ENCODE measurements at regions not wholly inside any gene's neighbourhood (a gene's known extent, or its start where the extent isn't known, plus 50 kb on each side); places are given as distances from the start of the nearest gene placed in this dataset.

- TF ChIP-seq CTCF (IDR thresholded peaks at IDR 0.05), result no peak
- Histone ChIP-seq H3K36me3 (ENCODE audit: low read depth) (no peaks in the 10 kb centered on the region), H3K4me3 (no peak overlapping the region), H3K4me1 (ENCODE audit: low read depth) (no peaks in the 10 kb centered on the region), H3K9me3 (no peaks in the 10 kb centered on the region)
- intact Hi-C loops (cut with DNase I, micrococcal nuclease), result no loop called here
- DNase-seq (peak in 1 of 3 donors; percentile 37), ATAC-seq (no peak)
Observed at GRCh38 chr11:70868341-70868885, 384.0 kb downstream of the SHANK2 start.

GRCh38 chr11:70869054-70869453 lies 383.3 kb downstream of the SHANK2 start:
- intact Hi-C loops (cut with DNase I, micrococcal nuclease), result no loop called here
- TF ChIP-seq CTCF (IDR thresholded peaks at IDR 0.05), result no peak

GRCh38 chr11:70871881-70872280 lies 380.5 kb downstream of the SHANK2 start:
- ATAC-seq, result no peak
- no peak for TF ChIP-seq CTCF (IDR thresholded peaks at IDR 0.05)
- no peaks in the 10 kb centered on the region for H3K4me1 ChIP-seq (ENCODE audit: low read depth)
- no peaks in the 10 kb centered on the region for H3K9me3 ChIP-seq
- no peak overlapping the region for H3K4me3 ChIP-seq
- no peaks in the 10 kb centered on the region for H3K36me3 ChIP-seq (ENCODE audit: low read depth)
- DNase-seq, result no peak
- intact Hi-C loops (cut with DNase I, micrococcal nuclease), result no loop called here

More at GRCh38 chr11:70869054-70869453, 383.3 kb downstream of the SHANK2 start:
- ATAC-seq (no peak), DNase-seq (no peak)
- no peaks in the 10 kb centered on the region for H3K9me3 ChIP-seq
- no peak overlapping the region for H3K4me3 ChIP-seq
- H3K36me3 ChIP-seq (ENCODE audit: low read depth), result no peaks in the 10 kb centered on the region
- H3K4me1 ChIP-seq (ENCODE audit: low read depth), result no peaks in the 10 kb centered on the region

GRCh38 chr11:70872299-70872698 lies 380.1 kb downstream of the SHANK2 start:
- no peaks in the 10 kb centered on the region for H3K4me1 ChIP-seq (ENCODE audit: low read depth)
- H3K36me3 ChIP-seq (ENCODE audit: low read depth), result no peaks in the 10 kb centered on the region
- intact Hi-C loops (cut with DNase I, micrococcal nuclease), result no loop called here
- no peak overlapping the region for H3K4me3 ChIP-seq
- H3K9me3 ChIP-seq, result no peaks in the 10 kb centered on the region
- TF ChIP-seq CTCF (IDR thresholded peaks at IDR 0.05), result no peak
- ATAC-seq (no peak), DNase-seq (no peak)

- no peak for TF ChIP-seq CTCF (IDR thresholded peaks at IDR 0.05)
- H3K36me3 ChIP-seq (ENCODE audit: low read depth), result no peaks in the 10 kb centered on the region
- no peaks in the 10 kb centered on the region for H3K4me1 ChIP-seq (ENCODE audit: low read depth)
- intact Hi-C loops (cut with DNase I, micrococcal nuclease), result no loop called here
- no peak overlapping the region for H3K4me3 ChIP-seq
- ATAC-seq (no peak), DNase-seq (no peak)
- no peaks in the 10 kb centered on the region for H3K9me3 ChIP-seq
Observed at GRCh38 chr11:70872955-70873735, 379.2 kb downstream of the SHANK2 start.

Measured in mucosa of descending colon (tissue), 3 donors.